SK-N-SH treated with all-trans-retinoic acid at 6 μM for 48 hours (cell line): ENCODE measurements at regions not wholly inside any gene's neighbourhood (a gene's known extent, or its start where the extent isn't known, plus 50 kb on each side); places are given as distances from the start of the nearest gene placed in this dataset.

Experiments used
- ARNTL ChIP-seq: fragments of 450-650 bp; formaldehyde crosslinking; IDR thresholded peaks from 2 replicates; pipeline ENCODE4 v1.5.0; 2020; ENCODE audit warnings: low read depth, mild to moderate bottlenecking, moderate library complexity, borderline replicate concordance
- CREB5 ChIP-seq: fragments of 250-450 bp; sonication (Bioruptor Pico); IDR thresholded peaks from 2 replicates; pipeline ENCODE4 v1.5.1; 2020; ENCODE audit warnings: low read depth, mild to moderate bottlenecking, moderate library complexity
- CSDC2 ChIP-seq: fragments of 250-450 bp; sonication (Bioruptor Pico); IDR thresholded peaks from 2 replicates; pipeline ENCODE4 v1.5.0; 2020; ENCODE audit warnings: mild to moderate bottlenecking, moderate library complexity
- ESRRG ChIP-seq: fragments of 250-450 bp; sonication (Bioruptor Pico); IDR thresholded peaks from 2 replicates; pipeline ENCODE4 v1.6.1; 2021; ENCODE audit warnings: mild to moderate bottlenecking
- PATZ1 ChIP-seq: fragments of 250-450 bp; sonication (Bioruptor Pico); IDR thresholded peaks from 2 replicates; pipeline ENCODE4 v1.8.0; 2020; ENCODE audit warnings: mild to moderate bottlenecking, moderate library complexity, borderline replicate concordance
- POU6F1 ChIP-seq: fragments of 250-450 bp; sonication (Bioruptor Pico); IDR thresholded peaks from 2 replicates; pipeline ENCODE4 v1.8.0; 2021; ENCODE audit warnings: low read depth, mild to moderate bottlenecking, moderate library complexity, borderline replicate concordance
- RARB ChIP-seq: fragments of 250-450 bp; sonication (Bioruptor Pico); IDR thresholded peaks from 2 replicates; pipeline ENCODE4 v1.8.0; 2021; ENCODE audit warnings: mild to moderate bottlenecking, moderate library complexity
- ZFP3 ChIP-seq: fragments of 250-450 bp; sonication (Bioruptor Pico); IDR thresholded peaks from 2 replicates; pipeline ENCODE4 v1.5.0; 2020; ENCODE audit warnings: mild to moderate bottlenecking, moderate library complexity
- ZFP30 ChIP-seq: fragments of 450-650 bp; formaldehyde crosslinking; IDR thresholded peaks from 2 replicates; pipeline ENCODE4 v1.5.0; 2022; ENCODE audit warnings: mild to moderate bottlenecking, moderate library complexity
- ZNF565 ChIP-seq: fragments of 450-650 bp; formaldehyde crosslinking; conservative IDR thresholded peaks from 2 replicates; pipeline ENCODE4 v1.5.0; 2020; ENCODE audit warnings: low read depth, mild to moderate bottlenecking, moderate library complexity

- TF ChIP-seq CREB5 (CRISPR knock-in tag) (no peak), ESRRG (CRISPR knock-in tag) (no peak), ZNF565 (CRISPR knock-in tag) (no peak), ARNTL (CRISPR knock-in tag) (no peak), RARB (no peak), ZFP3 (CRISPR knock-in tag) (no peak), ZFP30 (CRISPR knock-in tag) (no peak), CSDC2 (CRISPR knock-in tag) (no peak), PATZ1 (CRISPR knock-in tag) (no peak), POU6F1 (CRISPR knock-in tag) (no peak)
These were observed 158.0 kb upstream of the ITGB1 start for GRCh38 chr10:33115738-33116719.
